GM21786 (cell line): ENCODE measurements at regions not wholly inside any gene's neighbourhood (a gene's known extent, or its start where the extent isn't known, plus 50 kb on each side); places are given as distances from the start of the nearest gene placed in this dataset.

Experiments
- ATAC-seq: cut with Tn5 transposase; IDR thresholded peaks from one replicate; pipeline ENCODE4 v1.9.1; 2021; ENCODE audit not compliant: unreplicated experiment

DNA sequence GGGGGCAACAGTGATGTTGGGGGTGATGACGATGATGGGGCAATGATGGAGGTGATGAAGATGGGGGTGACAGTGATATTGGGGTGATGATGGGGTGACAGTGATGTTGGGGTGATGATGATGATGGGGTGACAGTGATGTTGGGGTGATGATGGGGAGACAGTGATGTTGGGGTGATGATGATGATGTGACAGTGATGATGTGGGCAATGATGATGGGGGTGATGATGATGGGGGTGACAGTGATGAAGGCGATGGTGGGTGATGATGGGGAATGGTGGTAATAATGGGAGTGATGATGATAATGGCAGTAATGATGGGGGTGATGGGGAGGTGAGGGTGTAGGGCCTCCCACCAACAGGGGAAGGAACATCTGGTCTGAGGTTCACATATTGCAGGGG is 150.6 kb downstream of the ERMARD start:
- no peak for ATAC-seq

DNA sequence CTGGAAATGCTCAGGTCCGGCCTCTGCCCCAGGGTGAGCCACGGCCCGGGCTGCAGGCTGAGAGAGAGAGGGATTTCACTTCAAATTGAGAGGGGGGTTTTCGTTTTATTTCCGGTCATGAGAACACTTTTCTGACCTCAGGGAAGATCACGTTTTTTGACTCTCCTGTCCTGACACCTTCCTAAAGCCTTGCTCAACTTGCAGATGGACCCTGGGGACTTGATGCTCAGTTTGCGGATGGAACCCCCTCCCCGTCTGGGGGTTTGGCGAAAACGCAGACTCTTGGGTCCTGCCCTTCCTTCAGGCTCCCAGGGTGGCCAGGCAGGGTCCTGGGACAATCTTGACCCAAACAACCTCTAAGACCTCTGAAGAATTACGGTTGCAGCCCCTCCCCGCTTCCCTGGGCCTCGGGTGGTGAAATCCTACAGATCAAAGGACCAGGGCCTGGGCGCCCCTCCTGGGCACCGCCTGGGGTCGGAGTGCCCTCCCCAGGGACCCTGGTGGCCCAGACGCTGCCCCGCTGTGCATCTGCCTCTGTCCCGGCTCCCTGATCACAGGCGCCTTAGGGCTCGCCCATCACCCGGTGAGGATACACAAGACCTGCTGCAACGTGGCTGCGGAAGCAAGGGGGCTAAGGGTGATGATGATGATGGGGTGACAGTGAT is 148.2 kb downstream of the ERMARD start:
- ATAC-seq = no peak

DNA sequence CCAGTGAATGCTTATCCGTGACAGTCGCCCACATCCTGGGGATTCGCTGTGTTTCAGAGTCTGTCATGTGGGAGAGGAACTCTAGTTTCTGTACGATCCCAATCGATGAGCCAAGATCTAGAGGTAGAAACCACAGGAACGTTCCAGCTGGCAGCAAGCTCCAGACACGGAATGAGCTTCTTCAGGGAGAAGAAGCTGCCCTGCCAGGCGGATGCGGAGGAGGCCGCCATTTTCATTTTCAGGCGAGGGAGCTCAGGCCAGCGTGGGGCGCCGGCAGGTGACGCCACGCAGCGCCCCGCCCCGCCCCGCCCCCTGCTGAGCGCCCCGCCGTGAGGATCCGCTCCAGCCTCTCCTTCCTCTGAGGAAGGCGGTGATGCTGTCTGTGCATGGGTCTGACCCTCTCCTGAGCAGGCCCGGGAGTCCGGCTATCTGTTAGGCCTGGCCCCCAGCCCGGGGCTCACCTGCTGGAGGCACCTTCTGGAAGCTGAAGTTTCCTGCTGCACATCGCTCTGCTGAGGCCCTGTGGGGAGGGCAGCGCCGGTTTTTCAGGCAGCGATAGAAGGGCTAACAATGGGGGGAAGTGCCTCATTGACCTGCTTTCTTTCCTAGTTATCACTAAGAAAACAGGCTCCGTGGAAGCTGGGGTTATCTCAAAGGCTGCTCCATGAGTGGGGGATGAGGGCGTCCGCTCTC is 147.5 kb downstream of the ERMARD start:
- no peak for ATAC-seq

DNA sequence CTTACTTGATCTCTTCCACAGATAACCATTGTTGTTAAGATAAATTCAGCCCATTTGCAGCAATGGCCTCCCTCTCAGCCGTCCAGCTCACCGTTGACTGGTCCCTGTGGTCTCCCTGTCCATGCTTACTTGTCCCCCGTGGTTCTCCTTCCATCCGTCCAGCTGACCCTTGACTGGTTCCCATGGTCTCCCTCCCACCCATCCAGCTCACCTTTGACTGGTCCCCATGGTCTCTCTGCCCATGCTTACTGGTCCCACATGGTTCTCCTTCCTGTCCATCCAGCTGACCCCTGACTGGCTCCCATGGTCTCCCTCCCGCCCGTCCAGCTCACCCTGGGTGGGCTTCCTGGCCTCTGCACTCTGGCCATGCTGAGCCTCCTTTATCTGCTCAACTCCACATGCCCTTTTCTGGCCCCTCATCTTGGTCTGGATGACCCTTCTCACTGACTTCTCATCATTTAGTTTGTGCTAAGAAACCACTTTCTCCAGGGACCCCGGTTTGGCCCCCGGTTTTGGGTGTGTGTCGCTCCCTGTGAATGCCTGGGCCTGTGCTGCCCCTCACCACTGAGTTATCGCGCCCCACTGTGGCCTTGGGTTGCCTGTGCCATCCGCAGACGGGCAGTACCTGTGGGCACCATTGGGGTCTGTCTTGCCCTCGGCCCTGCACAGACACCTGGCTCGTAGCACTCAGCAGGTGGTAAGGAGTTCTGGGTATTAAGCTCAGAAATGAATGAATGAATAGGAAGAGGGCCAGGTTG is 146.4 kb downstream of the ERMARD start:
- ATAC-seq = no peak

DNA sequence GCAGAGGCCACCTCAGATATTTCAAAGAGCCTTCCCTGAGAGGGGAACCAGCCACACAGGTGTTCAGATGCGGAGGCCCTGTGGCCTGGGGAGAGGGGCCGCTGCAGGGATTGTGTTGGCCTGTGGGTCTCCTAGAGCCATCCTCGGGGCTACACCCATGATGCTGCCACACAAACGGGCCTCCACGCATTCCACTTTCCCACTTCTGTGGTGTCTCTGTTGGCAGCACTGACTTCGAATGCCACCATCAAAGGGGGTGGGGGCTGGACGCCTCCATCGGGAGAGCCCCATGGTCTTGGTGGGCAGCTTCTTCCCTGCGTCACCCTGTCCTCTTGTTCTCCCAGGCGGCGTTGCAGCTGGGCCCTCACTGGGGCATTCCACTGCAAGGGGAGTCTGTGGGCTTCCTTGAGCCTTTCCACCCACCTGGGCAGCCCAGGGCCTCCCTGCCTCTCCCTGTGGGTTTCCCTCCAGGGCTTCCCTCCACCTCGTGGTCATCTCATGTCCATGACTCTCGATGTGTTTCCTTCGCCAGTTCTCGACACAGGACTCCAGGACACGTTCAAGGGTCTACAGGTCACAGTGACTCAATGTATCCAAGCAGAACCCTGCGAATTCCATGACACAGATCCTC is 145.5 kb downstream of the ERMARD start:
- no peak for ATAC-seq

DNA sequence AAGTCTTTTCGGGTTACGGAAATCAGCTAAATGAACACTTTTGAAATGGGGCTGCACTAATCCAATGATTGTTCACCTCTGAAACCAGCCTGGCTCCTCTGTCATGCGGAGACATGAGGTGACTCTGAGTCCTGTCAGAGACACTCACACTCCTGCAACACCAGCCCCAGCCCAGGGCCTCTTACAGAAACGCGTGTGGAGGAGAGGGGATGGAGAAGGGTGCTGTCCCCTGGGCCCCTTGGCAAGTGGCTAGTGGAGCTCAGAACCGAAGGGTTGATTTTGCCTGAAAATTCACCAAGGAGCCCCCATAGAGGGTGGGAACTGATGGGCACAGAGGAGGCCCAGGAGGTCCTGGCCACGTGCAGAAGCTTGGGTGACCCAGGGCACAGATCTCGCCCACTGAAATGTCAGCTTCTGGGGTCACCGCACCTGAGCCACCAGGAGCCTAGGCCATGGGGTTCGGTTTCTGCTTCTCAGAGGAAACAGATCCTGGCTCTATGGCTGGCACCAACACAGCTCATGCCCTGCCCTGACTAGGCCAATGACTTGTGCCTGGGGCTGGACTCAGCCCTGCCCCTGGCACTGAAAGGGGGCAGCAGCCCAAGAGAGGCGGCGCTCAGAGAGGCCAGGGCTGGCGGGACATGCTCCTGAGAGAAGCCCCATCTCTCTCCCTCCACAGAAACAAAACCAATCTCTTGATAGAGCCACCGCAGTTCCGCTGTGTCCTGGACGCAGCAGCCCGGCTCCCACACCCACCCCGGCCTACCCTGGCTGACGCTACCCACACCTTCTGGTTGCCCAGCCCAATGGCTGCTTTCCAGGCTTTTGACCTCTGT is 144.7 kb downstream of the ERMARD start:
- ATAC-seq = no peak

DNA sequence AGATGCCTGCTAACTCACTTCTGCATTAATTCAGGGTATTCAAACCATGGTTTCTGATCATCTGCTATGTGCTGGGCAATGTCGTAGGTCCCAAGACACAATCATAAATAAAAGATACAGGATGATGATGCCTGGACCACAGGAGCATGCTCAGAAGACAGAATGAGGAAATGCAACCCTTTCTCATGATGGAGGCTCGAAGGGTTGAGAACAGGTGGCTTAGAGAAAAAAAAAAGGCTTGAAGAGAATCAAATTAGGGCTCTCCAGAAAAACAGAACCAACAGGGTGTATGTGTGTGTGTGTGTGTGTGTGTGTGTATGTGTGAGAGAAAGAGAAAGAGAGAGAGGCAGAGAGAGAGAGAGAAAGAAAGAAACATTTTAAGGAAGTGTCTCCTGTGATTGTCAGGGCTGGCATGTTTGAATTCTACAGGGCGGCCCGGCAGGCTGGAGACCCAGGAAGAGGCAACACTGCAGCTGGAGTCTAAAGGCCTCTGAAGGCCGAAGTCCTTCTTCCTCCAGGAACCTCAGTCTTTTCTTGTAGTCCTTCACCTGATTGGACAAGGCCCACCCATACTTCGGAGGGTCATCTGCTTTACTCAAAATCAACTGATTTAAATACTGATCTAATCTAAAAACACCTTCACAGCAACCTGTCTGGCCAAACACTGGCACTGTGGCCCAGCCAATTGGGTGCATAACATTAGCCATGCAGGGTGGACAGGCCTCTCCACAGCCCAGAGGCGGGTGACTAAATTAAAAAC is 143.8 kb downstream of the ERMARD start:
- no peak for ATAC-seq

DNA sequence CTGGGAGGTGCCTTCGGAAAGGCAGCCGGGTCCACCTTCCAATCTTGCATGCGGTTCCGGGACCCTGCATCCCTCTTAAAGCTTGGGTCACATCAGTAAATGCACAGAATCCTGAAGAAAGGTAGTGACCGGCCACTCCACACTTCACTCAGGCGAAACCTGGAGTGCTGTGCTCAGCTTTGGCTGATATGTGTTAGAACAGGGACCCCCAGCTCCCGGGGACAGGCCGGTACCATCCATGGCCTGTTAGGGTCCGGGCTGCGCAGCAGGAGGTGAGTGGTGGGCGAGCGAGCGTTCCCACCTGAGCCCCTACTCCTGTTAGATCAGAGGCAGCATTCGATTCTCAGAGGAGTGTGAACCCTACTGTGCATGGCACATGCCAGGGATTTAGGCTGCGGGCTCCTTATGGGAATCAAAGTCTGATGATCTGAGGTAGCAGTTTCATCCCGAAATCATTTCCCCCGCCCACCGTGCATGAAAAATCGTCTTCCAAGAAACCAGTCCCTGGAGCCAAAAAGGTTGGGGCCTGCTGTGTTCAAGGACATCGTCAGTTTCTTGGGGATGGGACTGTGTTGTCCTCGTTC is 143.0 kb downstream of the ERMARD start:
- no peak for ATAC-seq

DNA sequence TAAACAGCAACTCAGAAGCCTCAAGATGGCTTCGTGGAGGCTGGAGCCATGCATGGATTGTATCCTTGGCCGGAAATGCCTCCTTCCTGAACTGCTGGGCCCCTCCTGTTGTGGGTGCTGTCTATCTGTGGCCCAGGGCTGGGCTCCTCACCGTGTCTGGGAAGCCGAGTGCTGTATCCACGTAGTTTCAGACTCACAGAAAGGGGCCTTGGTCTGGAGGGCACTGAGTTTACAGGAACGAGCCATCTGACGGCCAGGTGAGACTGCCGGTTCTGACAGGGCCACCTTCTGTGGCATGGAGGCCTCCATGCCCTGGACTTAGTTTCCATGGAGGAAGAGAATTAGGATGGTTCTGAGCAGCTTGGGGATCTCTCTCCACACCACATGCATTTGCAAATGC is 142.2 kb downstream of the ERMARD start:
- no peak for ATAC-seq

DNA sequence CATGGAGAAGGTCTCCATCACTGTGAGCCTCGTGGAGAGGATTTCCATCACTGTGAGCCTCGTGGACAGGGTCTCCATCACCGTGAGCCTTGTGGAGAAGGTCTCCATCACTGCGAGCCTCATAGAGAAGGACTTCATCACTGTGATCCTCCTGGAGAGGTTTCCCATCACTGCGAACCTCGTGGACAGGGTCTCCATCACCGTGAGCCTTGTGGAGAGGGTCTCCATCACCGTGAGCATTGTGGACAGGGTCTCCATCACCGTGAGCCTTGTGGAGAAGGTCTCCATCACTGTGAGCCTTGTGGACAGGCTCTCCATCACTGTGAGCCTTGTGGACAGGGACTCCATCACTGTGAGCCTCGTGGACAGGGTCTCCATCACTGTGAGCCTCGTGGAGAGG is 140.4 kb downstream of the ERMARD start:
- no peak for ATAC-seq

DNA sequence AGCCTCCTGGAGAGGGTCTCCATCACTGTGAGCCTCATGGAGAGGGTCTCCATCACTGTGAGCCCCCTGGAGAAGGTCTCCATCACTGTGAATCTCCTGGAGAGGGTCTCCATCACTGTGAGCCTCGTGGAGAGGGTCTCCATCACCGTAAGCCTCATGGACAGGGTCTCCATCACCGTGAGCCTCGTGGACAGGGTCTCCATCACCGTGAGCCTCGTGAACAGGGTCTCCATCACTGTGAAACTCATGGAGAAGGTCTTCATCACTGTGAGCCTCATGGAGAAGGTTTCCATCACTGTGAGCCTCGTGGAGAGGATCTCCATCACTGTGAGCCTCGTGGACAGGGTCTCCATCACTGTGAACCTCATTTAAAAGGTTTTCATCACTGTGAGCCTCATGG is 140.0 kb downstream of the ERMARD start:
- no peak for ATAC-seq

DNA sequence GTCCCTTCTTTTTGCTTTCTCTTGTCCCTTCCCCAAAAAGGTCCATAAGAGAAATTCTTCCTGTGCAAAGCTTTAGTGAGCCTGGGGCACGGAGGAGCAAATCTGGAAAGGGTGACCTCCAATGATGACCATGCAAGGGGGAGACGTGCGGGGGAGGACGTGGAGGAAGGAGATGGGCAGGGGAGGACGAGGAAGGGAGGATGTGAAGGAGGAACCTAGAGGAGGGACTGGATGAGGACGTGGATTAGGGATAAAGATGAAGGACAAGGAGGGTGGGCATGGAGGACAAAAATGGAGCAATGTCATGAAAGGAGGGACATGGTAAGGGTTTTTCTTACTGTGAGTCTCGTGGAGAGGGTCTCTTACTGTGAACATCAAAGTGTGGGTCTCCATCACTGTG is 139.5 kb downstream of the ERMARD start:
- ATAC-seq = no peak

DNA sequence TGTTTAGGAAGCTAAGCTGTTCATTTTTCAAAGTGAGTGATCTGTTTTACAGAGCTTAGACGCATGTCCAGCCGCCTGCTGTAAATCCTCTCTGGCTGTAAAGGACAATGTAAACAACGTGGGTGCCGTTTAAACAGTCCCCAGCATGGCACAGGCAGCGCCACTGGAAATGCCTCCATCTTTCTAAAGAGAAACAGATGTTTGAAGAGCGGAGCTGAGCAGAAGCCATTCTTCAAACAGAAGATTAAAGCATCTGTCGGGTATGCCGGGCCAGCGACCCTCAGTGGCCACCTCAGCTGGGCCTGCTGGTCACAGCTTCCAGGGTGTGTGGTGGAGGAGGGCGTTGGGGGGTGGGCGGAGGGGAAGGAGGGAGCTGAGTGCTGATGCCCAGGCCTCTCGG is 138.6 kb downstream of the ERMARD start:
- no peak for ATAC-seq

DNA sequence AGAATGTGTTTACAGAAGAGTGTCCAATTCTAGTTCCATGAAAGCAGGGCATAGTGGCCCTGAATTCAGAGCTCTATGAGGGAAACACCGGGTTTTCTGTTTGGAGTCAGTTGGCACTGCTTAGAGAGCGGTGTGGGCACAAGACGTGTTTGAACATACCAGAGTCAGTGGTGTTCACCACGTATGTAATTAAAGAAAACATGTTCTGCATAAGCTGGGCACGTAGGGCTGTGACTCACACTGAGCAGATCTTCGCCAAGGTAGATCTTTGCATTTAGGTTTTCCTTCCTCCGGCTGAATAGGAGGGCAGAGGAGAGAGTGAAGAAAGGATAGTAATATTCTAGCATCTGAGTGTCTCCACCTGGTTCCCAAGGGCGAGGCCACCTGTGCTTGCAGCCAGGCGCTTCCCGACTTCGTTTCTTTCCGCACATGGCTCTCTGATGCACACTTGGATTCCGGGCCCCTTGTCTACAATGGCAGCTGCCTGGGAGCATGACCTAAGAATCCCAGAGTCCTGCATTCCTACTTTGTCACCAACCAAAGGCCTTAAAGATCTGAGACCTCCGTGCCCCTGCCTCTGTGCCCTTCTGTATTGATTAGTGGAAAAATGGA is 136.2 kb downstream of the ERMARD start:
- no peak for ATAC-seq

DNA sequence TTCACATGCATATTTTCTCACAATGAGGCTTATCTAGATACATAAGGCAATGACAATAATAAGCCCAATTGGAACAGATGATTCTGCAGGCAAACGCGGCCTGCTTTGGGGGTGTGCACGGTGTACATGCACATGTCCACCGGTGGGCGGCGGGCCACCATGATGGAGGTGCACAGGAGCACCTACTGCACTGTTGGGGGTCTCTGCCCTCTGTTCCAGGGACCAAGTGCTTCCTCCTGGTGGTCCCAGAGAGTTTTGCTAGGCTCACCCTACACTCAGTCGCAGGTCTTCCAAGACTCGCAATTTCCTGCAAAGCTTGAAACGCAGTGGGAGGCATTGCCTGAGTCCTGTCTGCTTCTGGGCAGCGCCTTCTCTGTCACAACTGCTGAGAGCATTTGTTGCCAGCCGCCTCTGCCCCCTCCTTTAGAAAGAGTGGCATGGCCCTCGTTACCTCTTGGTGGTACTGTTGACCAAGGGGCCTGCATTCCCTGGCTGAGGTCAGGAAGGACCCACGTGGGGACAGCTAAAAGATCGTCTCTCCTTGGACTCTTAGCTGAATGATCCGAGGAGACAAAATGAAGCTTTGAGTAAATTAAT is 135.3 kb downstream of the ERMARD start:
- ATAC-seq = no peak

DNA sequence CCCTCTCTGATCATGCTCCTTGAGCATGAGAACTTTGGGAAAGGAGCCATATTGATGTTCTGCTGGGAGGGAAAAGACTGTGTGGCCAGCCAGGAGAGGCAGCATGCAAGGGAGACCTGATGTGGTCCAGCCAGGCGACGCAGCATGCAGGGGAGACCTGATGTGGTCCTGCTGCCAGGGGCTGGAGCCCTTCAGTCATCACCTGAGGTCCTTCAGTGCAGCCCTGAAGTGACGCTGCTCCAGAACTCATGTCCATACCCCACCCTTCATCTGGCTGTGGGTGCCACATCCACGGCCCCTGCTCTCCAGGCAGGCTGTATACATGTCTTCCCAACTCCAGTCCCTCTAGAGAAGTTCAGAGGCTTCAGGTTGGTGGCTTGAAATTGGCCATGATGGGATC is 134.4 kb downstream of the ERMARD start:
- ATAC-seq = no peak

DNA sequence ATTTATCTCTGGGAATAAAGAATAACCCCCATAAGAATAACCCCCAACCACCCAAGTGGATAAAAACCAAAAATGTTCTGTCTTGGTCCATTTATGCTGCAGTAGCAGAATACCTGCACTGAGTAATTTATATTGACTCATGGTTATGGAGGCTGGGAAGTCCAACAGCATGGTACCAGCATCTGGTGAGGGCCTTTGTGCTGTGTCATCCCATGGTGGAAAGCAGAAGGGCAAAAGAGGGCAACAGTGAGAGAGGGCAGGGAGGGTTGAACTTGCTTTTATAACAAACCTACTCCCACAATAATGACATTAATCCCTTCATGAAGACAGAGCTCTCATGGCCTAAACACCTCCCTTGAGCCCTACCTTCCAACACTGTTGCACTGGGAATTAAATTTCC is 133.7 kb downstream of the ERMARD start:
- ATAC-seq = no peak

DNA sequence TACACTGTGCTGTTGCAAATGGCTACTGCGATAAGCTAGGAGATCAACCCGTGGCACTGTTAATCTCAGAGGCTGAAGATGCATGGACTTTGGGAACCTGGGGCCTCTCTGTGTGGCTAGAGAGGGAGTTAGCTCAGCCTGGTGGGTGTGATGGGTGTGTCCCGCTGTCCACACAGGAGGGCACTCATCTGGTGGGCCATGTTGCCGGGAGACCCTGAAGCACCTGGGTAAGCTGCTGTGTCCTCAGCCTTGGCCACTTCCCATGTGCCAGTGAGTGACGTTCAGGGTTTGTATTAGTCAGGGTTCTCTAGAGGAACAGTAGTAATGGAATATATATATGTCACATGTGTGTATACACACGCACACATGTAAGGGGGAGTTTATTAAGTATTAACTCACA is 132.7 kb downstream of the ERMARD start:
- ATAC-seq = no peak

DNA sequence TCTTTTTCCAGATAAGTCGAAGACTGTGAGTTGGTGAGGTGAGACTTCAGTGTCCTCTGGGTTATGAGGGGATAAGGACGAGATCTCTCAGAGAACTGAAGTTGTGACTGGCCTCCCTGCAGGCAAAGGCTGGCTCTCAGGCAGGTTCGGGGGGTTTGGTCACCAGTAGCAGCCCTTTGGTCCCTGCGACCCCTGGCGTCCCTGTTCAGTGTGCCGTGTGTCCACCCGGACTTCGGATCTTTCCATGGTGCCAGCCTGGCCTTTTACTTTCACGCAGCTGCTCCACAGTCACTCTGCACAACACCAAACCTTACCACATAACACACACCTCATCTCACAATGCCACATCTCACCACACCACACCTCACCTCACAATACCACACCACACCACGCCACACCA is 131.9 kb downstream of the ERMARD start:
- ATAC-seq = no peak
